NB4 (cell line): ENCODE measurements at regions not wholly inside any gene's neighbourhood (a gene's known extent, or its start where the extent isn't known, plus 50 kb on each side); places are given as distances from the start of the nearest gene placed in this dataset.

ENCODE experiments used
- POLR2A ChIP-seq: IDR thresholded peaks from 2 replicates; pipeline ENCODE4 v1.6.1; 2011; ENCODE audit warnings: mild to moderate bottlenecking; ENCODE audit not compliant: insufficient read length; ENCODE audit errors: extremely low read depth
- TF ChIP-seq, protein P1 (sequence below): IDR thresholded peaks from one replicate; pipeline ENCODE4 v1.5.1; 2012; ENCODE audit warnings: low read depth, low read length
- TF ChIP-seq, protein P2 (sequence below): IDR thresholded peaks from 2 replicates; pipeline ENCODE4 v1.6.1; 2011; ENCODE audit warnings: low read depth, low read length

DNA sequence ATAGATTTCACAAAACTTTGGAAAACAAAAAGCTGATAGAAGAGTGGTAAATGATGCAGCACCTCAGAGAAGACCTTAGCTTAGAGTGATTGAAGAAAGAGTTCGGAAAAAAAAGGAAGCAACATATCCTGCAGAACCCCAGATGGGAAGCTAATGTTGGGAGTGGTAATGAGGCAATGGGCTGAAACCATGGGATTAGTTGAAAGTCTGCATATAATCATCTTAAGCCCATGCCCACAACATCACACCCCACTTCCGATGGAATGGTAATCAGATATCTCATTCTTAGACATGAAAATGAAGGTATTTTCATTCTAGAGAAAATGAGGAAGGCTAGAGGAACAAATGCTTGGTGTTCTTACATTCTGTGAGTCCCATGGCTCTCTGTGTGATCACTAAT, 146.3 kb upstream of the ADAMTS3 start:
- no peak for TF ChIP-seq POLR2A
- TF ChIP-seq, protein P1, sequence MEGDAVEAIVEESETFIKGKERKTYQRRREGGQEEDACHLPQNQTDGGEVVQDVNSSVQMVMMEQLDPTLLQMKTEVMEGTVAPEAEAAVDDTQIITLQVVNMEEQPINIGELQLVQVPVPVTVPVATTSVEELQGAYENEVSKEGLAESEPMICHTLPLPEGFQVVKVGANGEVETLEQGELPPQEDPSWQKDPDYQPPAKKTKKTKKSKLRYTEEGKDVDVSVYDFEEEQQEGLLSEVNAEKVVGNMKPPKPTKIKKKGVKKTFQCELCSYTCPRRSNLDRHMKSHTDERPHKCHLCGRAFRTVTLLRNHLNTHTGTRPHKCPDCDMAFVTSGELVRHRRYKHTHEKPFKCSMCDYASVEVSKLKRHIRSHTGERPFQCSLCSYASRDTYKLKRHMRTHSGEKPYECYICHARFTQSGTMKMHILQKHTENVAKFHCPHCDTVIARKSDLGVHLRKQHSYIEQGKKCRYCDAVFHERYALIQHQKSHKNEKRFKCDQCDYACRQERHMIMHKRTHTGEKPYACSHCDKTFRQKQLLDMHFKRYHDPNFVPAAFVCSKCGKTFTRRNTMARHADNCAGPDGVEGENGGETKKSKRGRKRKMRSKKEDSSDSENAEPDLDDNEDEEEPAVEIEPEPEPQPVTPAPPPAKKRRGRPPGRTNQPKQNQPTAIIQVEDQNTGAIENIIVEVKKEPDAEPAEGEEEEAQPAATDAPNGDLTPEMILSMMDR = no peak
- TF ChIP-seq, protein P2, sequence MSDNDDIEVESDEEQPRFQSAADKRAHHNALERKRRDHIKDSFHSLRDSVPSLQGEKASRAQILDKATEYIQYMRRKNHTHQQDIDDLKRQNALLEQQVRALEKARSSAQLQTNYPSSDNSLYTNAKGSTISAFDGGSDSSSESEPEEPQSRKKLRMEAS = no peak
